ENCODE measurements at regions not wholly inside any gene's neighbourhood (a gene's known extent, or its start where the extent isn't known, plus 50 kb on each side); places are given as distances from the start of the nearest gene placed in this dataset.

- Histone ChIP-seq H3K9me3 (peaks cover 0 to 34% (median 16%) of the 10 kb centered on the region in 11 donors), H3K36me3 (no peaks in the 10 kb centered on the region), H3K4me3 (no peak overlapping the region), H3K27me3 (no peaks in the 10 kb centered on the region), H3K4me1 (peaks cover 0 to 4% (median 0%) of the 10 kb centered on the region in 9 donors), H3K27ac (no peak overlapping the region)
- intact Hi-C loops (cut with DNase I): no loop called here
- 98 to 100% methylated on average over 1 of the region's 1 CpG for WGBS, 2 donors
- DNase-seq (no peak), ATAC-seq (no peak)
- no peak for TF ChIP-seq CTCF (IDR thresholded peaks at IDR 0.05)
Measured at GRCh38 chr11:86723281-86723680, 50.9 kb upstream of the ME3 start.

GRCh38 chr11:86722748-86723147 lies 50.3 kb upstream of the ME3 start:
- H3K4me1 ChIP-seq: peaks cover 0 to 4% (median 0%) of the 10 kb centered on the region in 9 donors
- no peak for ATAC-seq
- no peaks in the 10 kb centered on the region for H3K27me3 ChIP-seq
- H3K27ac ChIP-seq: no peak overlapping the region
- DNase-seq: no peak
- H3K9me3 ChIP-seq: peaks cover 0 to 34% (median 16%) of the 10 kb centered on the region in 11 donors
- TF ChIP-seq CTCF (IDR thresholded peaks at IDR 0.05): no peak
- intact Hi-C loops (cut with DNase I): no loop called here
- no peak overlapping the region for H3K4me3 ChIP-seq
- H3K36me3 ChIP-seq: no peaks in the 10 kb centered on the region

All from heart right ventricle (tissue), 16 donors.